ENCODE measurements at regions not wholly inside any gene's neighbourhood (a gene's known extent, or its start where the extent isn't known, plus 50 kb on each side); places are given as distances from the start of the nearest gene placed in this dataset.

DNA sequence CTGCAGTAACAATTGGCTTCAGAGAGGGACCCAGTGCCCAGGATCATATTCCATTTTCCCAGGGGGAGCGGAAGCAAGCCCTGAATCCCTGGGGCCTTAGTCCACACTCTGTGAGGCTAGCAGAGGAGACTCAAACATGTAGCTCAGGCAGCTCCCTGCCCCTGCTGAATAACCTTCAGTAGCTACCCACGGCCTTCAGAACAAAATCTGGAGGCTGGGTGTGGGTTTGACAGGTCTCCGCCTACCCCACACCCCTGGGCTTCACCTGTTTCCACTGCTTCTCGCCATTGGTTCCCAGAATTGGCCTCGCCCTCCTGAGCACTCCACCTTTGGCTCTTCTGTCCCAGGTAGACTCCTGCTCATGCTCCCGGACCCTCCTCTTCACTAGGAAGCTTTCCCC, 93.6 kb upstream of the ATP2B2 start:
- no peak overlapping the region for H3K4me3 ChIP-seq
- no peak for DNase-seq
- no peak overlapping the region for H3K27ac ChIP-seq
- H3K36me3 ChIP-seq: no peaks in the 10 kb centered on the region
- H3K27me3 ChIP-seq: no peaks in the 10 kb centered on the region
- TF ChIP-seq CTCF (IDR thresholded peaks at IDR 0.05) (no peak), POLR2A (IDR thresholded peaks at IDR 0.05) (no peak)
- no peaks in the 10 kb centered on the region for H3K4me1 ChIP-seq
- H3K9me3 ChIP-seq: no peaks in the 10 kb centered on the region

DNA sequence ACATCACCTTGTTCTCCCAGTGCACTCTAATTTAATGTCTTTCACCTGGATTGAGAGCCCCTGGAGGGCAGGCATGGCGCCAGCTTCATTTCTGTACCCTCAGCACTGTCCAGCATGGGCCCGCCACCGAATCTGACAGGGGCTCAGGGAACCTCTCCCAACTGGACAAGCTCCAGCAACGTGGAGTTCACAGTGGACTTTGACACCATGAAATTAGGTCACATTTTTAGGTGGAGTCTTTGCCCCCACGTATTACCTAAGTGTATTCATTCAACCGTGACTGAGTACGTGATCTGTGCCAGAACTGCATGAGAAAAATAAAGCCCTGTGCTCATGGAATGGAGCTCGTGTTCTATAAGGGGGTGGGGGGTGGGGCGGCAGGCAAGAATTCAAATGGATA, 94.1 kb upstream of the ATP2B2 start:
- Histone ChIP-seq H3K4me1 (no peaks in the 10 kb centered on the region), H3K36me3 (no peaks in the 10 kb centered on the region), H3K9me3 (no peaks in the 10 kb centered on the region), H3K27me3 (no peaks in the 10 kb centered on the region), H3K4me3 (no peak overlapping the region), H3K27ac (no peak overlapping the region)
- no peak for DNase-seq
- TF ChIP-seq POLR2A (IDR thresholded peaks at IDR 0.05) (no peak), CTCF (IDR thresholded peaks at IDR 0.05) (no peak)

DNA sequence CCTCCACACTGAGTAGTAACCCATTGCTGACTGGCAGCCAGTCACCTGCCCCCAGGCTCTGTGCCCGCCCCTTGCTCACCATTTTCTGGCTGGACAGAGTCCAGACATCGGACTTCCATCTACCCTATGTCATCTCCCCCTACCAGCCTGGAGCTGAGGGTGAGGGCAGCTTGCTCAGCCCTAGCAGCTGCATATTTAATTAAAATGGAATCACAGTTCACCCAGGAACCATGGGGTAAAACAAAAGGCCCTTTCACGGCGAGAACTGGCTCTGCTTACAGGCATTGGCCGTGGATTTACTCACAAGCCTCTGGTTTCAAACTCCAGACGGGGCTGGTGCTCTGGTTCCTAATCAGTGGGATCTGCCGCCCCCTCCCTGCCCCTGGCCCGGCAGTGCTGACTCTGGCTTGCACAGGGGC, 94.9 kb upstream of the ATP2B2 start:
- H3K4me3 ChIP-seq: no peak overlapping the region
- no peak for DNase-seq
- H3K27me3 ChIP-seq: no peaks in the 10 kb centered on the region
- TF ChIP-seq CTCF (IDR thresholded peaks at IDR 0.05): no peak
- TF ChIP-seq POLR2A (IDR thresholded peaks at IDR 0.05): no peak
- no peaks in the 10 kb centered on the region for H3K9me3 ChIP-seq
- H3K27ac ChIP-seq: no peak overlapping the region
- H3K36me3 ChIP-seq: no peaks in the 10 kb centered on the region
- H3K4me1 ChIP-seq: no peaks in the 10 kb centered on the region

DNA sequence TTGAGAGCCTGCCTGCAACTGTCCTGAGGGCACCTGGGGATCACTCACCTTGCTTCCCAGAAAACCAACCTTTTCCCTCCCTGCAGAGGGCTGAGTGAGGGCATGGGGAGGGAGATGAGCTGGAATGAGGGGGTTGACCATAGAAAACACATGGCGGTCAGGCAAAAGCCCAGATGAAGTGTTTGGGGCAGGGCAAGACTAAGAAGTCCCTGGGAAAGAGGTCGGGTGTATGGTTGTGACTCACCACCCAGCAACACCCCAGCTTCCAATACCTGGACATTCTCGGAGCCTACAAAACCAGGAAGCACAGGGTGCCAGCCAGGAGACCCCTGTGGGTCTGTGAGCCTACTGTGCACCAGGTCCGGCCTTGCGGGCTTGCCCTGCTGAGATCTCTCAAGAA, 95.3 kb upstream of the ATP2B2 start:
- no peaks in the 10 kb centered on the region for H3K4me1 ChIP-seq
- no peaks in the 10 kb centered on the region for H3K9me3 ChIP-seq
- no peak overlapping the region for H3K4me3 ChIP-seq
- no peak for TF ChIP-seq CTCF (IDR thresholded peaks at IDR 0.05)
- no peak for TF ChIP-seq POLR2A (IDR thresholded peaks at IDR 0.05)
- H3K36me3 ChIP-seq: no peaks in the 10 kb centered on the region
- no peak overlapping the region for H3K27ac ChIP-seq
- H3K27me3 ChIP-seq: no peaks in the 10 kb centered on the region
- no peak for DNase-seq

DNA sequence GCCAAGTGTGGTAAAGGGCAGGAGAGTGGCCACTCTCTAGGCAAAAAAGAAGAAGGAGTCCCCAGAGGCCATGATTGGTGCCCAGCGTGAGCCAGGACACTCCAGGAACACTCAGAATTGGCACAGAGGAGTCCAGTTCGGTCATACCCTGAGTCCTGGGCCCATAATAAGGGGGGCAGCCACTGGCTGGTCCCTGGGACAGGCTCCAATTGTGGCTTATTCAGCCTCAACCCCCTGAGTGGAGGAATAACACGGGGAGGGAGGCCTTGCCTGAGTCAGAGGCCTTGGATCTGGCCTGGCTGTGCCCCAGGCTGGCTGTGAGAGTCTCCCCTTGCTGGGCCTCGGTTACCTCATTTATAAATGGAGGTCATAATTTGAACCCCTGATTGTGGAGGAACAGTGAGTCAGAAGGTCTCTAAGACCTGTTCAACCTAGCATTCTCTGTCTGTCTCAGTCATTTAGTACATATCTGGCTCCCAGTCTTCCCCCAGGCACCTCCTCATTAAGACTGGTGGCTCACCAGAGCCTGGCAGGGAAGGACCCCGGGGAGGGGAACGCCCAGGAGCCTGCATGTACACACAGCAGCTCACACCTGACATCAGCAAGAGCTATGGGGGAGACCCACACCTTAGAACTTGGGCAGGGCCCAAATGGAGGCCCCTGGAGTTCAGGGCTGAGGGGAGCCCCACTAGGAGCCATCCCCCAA, 95.9 kb upstream of the ATP2B2 start:
- DNase-seq: no peak
- no peak overlapping the region for H3K27ac ChIP-seq

More for the DNA sequence above, 95.9 kb upstream of the ATP2B2 start:
- Histone ChIP-seq H3K4me3 (no peak overlapping the region), H3K36me3 (no peaks in the 10 kb centered on the region), H3K9me3 (no peaks in the 10 kb centered on the region), H3K27me3 (no peaks in the 10 kb centered on the region), H3K4me1 (no peaks in the 10 kb centered on the region)
- TF ChIP-seq CTCF (IDR thresholded peaks at IDR 0.05) (no peak), POLR2A (IDR thresholded peaks at IDR 0.05) (no peak)

Measured in Peyer's patch (tissue), 4 donors.